ENCODE measurements at regions not wholly inside any gene's neighbourhood (a gene's known extent, or its start where the extent isn't known, plus 50 kb on each side); places are given as distances from the start of the nearest gene placed in this dataset.

- TF ChIP-seq ZFP30 (CRISPR knock-in tag; IDR thresholded peaks at IDR 0.05) (no peak), SNAI2 (CRISPR knock-in tag; IDR thresholded peaks at IDR 0.05) (no peak), ZFP3 (CRISPR knock-in tag; IDR thresholded peaks at IDR 0.05) (no peak), ZC3H10 (CRISPR knock-in tag; IDR thresholded peaks at IDR 0.05) (no peak), OSR1 (CRISPR knock-in tag; IDR thresholded peaks at IDR 0.05) (no peak), ZNF565 (CRISPR knock-in tag; conservative IDR thresholded peaks at IDR 0.05; ENCODE audit: low read depth) (no peak), CSRNP3 (CRISPR knock-in tag; IDR thresholded peaks at IDR 0.05) (no peak), TCF4 (CRISPR knock-in tag; IDR thresholded peaks at IDR 0.05; ENCODE audit: borderline replicate concordance) (no peak), ARNTL (CRISPR knock-in tag; IDR thresholded peaks at IDR 0.05; ENCODE audit: borderline replicate concordance, low read depth) (no peak), ZNF70 (CRISPR knock-in tag; IDR thresholded peaks at IDR 0.05) (no peak), RARB (CRISPR knock-in tag; IDR thresholded peaks at IDR 0.05) (no peak), ZNF8 (CRISPR knock-in tag; IDR thresholded peaks at IDR 0.05) (no peak)
- ATAC-seq, result no peak
Measured at GRCh38 chrY:11064376-11064775, 1536.7 kb downstream of the TSPY10 start.

DNA sequence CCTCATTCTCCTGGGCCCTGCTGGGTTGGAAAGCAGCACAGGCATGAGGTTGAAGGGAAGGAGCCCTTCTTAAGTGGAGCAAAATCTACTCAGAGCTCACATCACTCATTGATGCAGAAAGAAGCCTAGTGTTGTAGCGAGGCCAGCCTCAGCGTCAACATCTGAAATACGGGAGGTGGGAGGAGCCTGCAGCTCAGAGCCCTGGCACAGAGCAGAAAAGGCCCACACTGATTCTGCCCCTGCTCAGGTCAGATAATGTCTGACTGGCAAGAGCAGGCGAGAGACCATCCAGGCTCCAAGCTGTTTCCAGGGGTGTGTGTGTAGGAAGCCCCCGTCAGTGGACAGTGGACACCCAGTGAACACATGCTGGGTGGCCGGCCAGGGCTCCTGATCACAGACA lies 1541.6 kb downstream of the TSPY10 start:
- no peak for ATAC-seq
- TF ChIP-seq, protein P1, sequence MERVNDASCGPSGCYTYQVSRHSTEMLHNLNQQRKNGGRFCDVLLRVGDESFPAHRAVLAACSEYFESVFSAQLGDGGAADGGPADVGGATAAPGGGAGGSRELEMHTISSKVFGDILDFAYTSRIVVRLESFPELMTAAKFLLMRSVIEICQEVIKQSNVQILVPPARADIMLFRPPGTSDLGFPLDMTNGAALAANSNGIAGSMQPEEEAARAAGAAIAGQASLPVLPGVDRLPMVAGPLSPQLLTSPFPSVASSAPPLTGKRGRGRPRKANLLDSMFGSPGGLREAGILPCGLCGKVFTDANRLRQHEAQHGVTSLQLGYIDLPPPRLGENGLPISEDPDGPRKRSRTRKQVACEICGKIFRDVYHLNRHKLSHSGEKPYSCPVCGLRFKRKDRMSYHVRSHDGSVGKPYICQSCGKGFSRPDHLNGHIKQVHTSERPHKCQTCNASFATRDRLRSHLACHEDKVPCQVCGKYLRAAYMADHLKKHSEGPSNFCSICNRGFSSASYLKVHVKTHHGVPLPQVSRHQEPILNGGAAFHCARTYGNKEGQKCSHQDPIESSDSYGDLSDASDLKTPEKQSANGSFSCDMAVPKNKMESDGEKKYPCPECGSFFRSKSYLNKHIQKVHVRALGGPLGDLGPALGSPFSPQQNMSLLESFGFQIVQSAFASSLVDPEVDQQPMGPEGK (CRISPR knock-in tag; IDR thresholded peaks at IDR 0.05; ENCODE audit: borderline replicate concordance), result no peak
- TF ChIP-seq CSRNP3 (CRISPR knock-in tag; IDR thresholded peaks at IDR 0.05) (no peak), RARB (CRISPR knock-in tag; IDR thresholded peaks at IDR 0.05) (no peak), TSHZ2 (CRISPR knock-in tag; IDR thresholded peaks at IDR 0.05) (no peak), TOX (CRISPR knock-in tag; IDR thresholded peaks at IDR 0.05; ENCODE audit: borderline replicate concordance) (no peak), SNAI2 (CRISPR knock-in tag; IDR thresholded peaks at IDR 0.05) (no peak), ZNF565 (CRISPR knock-in tag; conservative IDR thresholded peaks at IDR 0.05; ENCODE audit: low read depth) (no peak)
- TF ChIP-seq, protein P2, sequence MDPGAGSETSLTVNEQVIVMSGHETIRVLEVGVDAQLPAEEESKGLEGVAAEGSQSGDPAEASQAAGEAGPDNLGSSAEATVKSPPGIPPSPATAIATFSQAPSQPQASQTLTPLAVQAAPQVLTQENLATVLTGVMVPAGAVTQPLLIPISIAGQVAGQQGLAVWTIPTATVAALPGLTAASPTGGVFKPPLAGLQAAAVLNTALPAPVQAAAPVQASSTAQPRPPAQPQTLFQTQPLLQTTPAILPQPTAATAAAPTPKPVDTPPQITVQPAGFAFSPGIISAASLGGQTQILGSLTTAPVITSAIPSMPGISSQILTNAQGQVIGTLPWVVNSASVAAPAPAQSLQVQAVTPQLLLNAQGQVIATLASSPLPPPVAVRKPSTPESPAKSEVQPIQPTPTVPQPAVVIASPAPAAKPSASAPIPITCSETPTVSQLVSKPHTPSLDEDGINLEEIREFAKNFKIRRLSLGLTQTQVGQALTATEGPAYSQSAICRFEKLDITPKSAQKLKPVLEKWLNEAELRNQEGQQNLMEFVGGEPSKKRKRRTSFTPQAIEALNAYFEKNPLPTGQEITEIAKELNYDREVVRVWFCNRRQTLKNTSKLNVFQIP (CRISPR knock-in tag; IDR thresholded peaks at IDR 0.05; ENCODE audit: borderline replicate concordance, low read depth), result no peak

- no peak for TF ChIP-seq ISL1 (CRISPR knock-in tag; IDR thresholded peaks at IDR 0.05)
- TF ChIP-seq, protein P2 (CRISPR knock-in tag; IDR thresholded peaks at IDR 0.05; ENCODE audit: borderline replicate concordance, low read depth), result no peak
- no peak for TF ChIP-seq ARNTL (CRISPR knock-in tag; IDR thresholded peaks at IDR 0.05; ENCODE audit: borderline replicate concordance, low read depth)
- TF ChIP-seq TCF4 (CRISPR knock-in tag; IDR thresholded peaks at IDR 0.05; ENCODE audit: borderline replicate concordance), result no peak
- no peak for TF ChIP-seq ZFP3 (CRISPR knock-in tag; IDR thresholded peaks at IDR 0.05)
- no peak for TF ChIP-seq TOX (CRISPR knock-in tag; IDR thresholded peaks at IDR 0.05; ENCODE audit: borderline replicate concordance)
- no peak for TF ChIP-seq ZFP30 (CRISPR knock-in tag; IDR thresholded peaks at IDR 0.05)
- TF ChIP-seq CSDC2 (CRISPR knock-in tag; IDR thresholded peaks at IDR 0.05), result no peak
- TF ChIP-seq ZNF565 (CRISPR knock-in tag; conservative IDR thresholded peaks at IDR 0.05; ENCODE audit: low read depth), result no peak
- no peak for TF ChIP-seq RARB (CRISPR knock-in tag; IDR thresholded peaks at IDR 0.05)
- no peak for TF ChIP-seq ZNF8 (CRISPR knock-in tag; IDR thresholded peaks at IDR 0.05)
- no peak for TF ChIP-seq ZNF70 (CRISPR knock-in tag; IDR thresholded peaks at IDR 0.05)
- TF ChIP-seq, protein P1 (CRISPR knock-in tag; IDR thresholded peaks at IDR 0.05; ENCODE audit: borderline replicate concordance), result no peak
- TF ChIP-seq GLIS3 (CRISPR knock-in tag; IDR thresholded peaks at IDR 0.05), result no peak
- no peak for TF ChIP-seq CSRNP3 (CRISPR knock-in tag; IDR thresholded peaks at IDR 0.05)
- ATAC-seq, result no peak
Measured at GRCh38 chrY:11070250-11071113, 1542.8 kb downstream of the TSPY10 start.

Measured in SK-N-SH treated with all-trans-retinoic acid at 6 μM for 48 hours (cell line).